ENCODE measurements at regions not wholly inside any gene's neighbourhood (a gene's known extent, or its start where the extent isn't known, plus 50 kb on each side); places are given as distances from the start of the nearest gene placed in this dataset.

DNA sequence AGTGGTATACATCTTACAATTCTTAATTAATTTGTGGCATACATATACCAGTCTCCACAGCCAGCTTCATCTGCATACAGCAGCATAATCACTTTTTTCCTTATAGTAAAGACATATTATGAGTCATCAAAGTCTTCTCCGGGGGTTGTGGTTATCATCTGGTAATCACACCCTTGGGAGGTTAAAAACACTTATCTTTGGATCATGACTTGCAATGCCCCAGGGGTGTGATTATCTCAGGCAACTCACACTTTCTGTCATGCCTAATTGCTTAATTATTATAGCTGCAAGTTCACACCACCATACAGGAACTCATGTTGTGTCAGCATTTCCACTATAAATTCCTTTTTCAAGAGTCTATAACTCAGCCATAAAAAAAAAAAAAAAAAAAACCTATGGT lies 218.4 kb downstream of the ANXA1 start:
- intact Hi-C loops (cut with micrococcal nuclease; ENCODE audit: unreplicated experiment), result no loop called here
- TF ChIP-seq, protein P1, sequence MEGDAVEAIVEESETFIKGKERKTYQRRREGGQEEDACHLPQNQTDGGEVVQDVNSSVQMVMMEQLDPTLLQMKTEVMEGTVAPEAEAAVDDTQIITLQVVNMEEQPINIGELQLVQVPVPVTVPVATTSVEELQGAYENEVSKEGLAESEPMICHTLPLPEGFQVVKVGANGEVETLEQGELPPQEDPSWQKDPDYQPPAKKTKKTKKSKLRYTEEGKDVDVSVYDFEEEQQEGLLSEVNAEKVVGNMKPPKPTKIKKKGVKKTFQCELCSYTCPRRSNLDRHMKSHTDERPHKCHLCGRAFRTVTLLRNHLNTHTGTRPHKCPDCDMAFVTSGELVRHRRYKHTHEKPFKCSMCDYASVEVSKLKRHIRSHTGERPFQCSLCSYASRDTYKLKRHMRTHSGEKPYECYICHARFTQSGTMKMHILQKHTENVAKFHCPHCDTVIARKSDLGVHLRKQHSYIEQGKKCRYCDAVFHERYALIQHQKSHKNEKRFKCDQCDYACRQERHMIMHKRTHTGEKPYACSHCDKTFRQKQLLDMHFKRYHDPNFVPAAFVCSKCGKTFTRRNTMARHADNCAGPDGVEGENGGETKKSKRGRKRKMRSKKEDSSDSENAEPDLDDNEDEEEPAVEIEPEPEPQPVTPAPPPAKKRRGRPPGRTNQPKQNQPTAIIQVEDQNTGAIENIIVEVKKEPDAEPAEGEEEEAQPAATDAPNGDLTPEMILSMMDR (conservative IDR thresholded peaks at IDR 0.05; ENCODE audit: low read length), result no peak
- TF ChIP-seq EZH2phosphoT487 (IDR thresholded peaks at IDR 0.05; ENCODE audit: borderline replicate concordance, low read depth, low read length), result no peak
- H3K27ac ChIP-seq (ENCODE audit: low read depth, low read length, poor library complexity, severe bottlenecking), result no peak overlapping the region
- H3K4me3 ChIP-seq (ENCODE audit: low read depth, low read length, poor library complexity, severe bottlenecking), result no peak overlapping the region
- BruUV-seq (replicated peaks), result no TSS peak
- DNase-seq (ENCODE audit: low spot score), result no peak
- no peaks in the 10 kb centered on the region for H4K20me1 ChIP-seq (ENCODE audit: insufficient read depth, low read length)
- POLR2A ChIA-PET, result no interaction called here
- no peak overlapping the region for H3K4me2 ChIP-seq (ENCODE audit: low read length)
- H3K9me3 ChIP-seq (ENCODE audit: low read length), result no peaks in the 10 kb centered on the region
- H3K36me3 ChIP-seq (ENCODE audit: insufficient read depth, low read length), result no peaks in the 10 kb centered on the region
- CTCF ChIA-PET (ENCODE audit: unreplicated experiment), result no interaction called here
- H3K79me2 ChIP-seq (ENCODE audit: insufficient read depth, low read depth, low read length), result no peaks in the 10 kb centered on the region
- no peaks in the 10 kb centered on the region for H3K4me1 ChIP-seq (ENCODE audit: insufficient read depth, low read length, poor library complexity, severe bottlenecking)
- H2AFZ ChIP-seq (ENCODE audit: low read length), result no peak overlapping the region
- H3K9me2 ChIP-seq (ENCODE audit: insufficient read depth, low read length), result no peaks in the 10 kb centered on the region

DNA sequence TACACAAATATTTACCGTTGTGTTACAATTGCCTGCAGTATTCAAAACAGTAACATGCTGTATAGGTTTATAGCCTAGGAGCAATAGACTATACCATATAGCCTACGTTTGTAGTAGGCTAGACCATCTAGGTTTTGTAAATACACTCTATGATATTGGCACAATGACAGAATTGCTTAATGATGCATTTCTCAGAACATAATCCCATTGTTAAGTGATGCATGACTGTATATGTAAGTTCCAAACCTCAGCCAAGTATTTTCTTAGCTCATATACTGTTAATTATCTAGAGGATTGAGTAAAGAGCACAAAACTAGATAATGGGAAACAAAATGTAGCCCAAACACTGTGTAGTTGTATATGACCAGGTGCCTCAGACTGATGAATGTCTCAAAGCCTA lies 220.1 kb downstream of the ANXA1 start:
- Histone ChIP-seq H4K20me1 (ENCODE audit: insufficient read depth, low read length) (no peaks in the 10 kb centered on the region), H3K9me3 (ENCODE audit: low read length) (no peaks in the 10 kb centered on the region), H3K9me2 (ENCODE audit: insufficient read depth, low read length) (no peaks in the 10 kb centered on the region), H3K4me3 (ENCODE audit: low read depth, low read length, poor library complexity, severe bottlenecking) (no peak overlapping the region), H3K36me3 (ENCODE audit: insufficient read depth, low read length) (no peaks in the 10 kb centered on the region), H3K27ac (ENCODE audit: low read depth, low read length, poor library complexity, severe bottlenecking) (no peak overlapping the region), H3K79me2 (ENCODE audit: insufficient read depth, low read depth, low read length) (no peaks in the 10 kb centered on the region), H3K4me2 (ENCODE audit: low read length) (no peak overlapping the region), H3K4me1 (ENCODE audit: insufficient read depth, low read length, poor library complexity, severe bottlenecking) (no peaks in the 10 kb centered on the region), H2AFZ (ENCODE audit: low read length) (no peak overlapping the region)
- no peak for DNase-seq (ENCODE audit: low spot score)
- ChIA-PET POLR2A (interaction anchor here (0.9 kb wide), 1 partner anchor 9 kb away, joined by 4 read pairs; no protein-coding TSS in a partner anchor), CTCF (ENCODE audit: unreplicated experiment) (no interaction called here)
- intact Hi-C loops (cut with micrococcal nuclease; ENCODE audit: unreplicated experiment), result no loop called here
- no TSS peak for BruUV-seq (replicated peaks)
- TF ChIP-seq EZH2phosphoT487 (IDR thresholded peaks at IDR 0.05; ENCODE audit: borderline replicate concordance, low read depth, low read length), result no peak
- TF ChIP-seq, protein P1 (conservative IDR thresholded peaks at IDR 0.05; ENCODE audit: low read length), result no peak

DNA sequence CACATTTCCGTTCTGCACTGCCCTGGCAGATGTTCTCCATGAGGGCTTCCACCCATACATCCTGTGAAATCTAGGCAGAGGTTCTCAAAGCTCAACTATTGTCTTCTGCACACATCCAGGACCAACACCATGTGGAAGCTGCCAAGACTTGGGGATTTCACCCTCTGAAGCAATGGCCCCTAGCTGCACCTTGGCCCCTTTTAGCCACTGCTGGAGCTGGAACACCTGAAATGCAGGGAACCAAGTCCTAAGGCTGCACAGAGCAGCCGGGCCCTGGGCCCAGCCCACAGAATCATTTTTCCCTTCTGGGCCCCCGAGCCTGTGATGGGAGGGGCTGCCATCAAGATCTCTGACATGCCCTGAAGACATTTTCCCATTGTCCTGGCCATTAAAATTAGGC lies 228.7 kb downstream of the ANXA1 start:
- Histone ChIP-seq H2AFZ (ENCODE audit: low read length) (no peak overlapping the region), H3K4me3 (ENCODE audit: low read depth, low read length, poor library complexity, severe bottlenecking) (no peak overlapping the region), H3K4me2 (ENCODE audit: low read length) (no peak overlapping the region), H3K9me3 (ENCODE audit: low read length) (no peaks in the 10 kb centered on the region), H3K4me1 (ENCODE audit: insufficient read depth, low read length, poor library complexity, severe bottlenecking) (no peaks in the 10 kb centered on the region), H4K20me1 (ENCODE audit: insufficient read depth, low read length) (no peaks in the 10 kb centered on the region), H3K9me2 (ENCODE audit: insufficient read depth, low read length) (no peaks in the 10 kb centered on the region), H3K36me3 (ENCODE audit: insufficient read depth, low read length) (no peaks in the 10 kb centered on the region), H3K79me2 (ENCODE audit: insufficient read depth, low read depth, low read length) (no peaks in the 10 kb centered on the region), H3K27ac (ENCODE audit: low read depth, low read length, poor library complexity, severe bottlenecking) (no peak overlapping the region)
- no TSS peak for BruUV-seq (replicated peaks)
- DNase-seq (ENCODE audit: low spot score), result no peak
- ChIA-PET POLR2A (no interaction called here), CTCF (ENCODE audit: unreplicated experiment) (no interaction called here)
- no peak for TF ChIP-seq EZH2phosphoT487 (IDR thresholded peaks at IDR 0.05; ENCODE audit: borderline replicate concordance, low read depth, low read length)
- TF ChIP-seq, protein P1 (conservative IDR thresholded peaks at IDR 0.05; ENCODE audit: low read length), result no peak
- intact Hi-C loops (cut with micrococcal nuclease; ENCODE audit: unreplicated experiment), result no loop called here

Measured in OCI-LY7 (cell line).